ENCODE measurements at regions not wholly inside any gene's neighbourhood (a gene's known extent, or its start where the extent isn't known, plus 50 kb on each side); places are given as distances from the start of the nearest gene placed in this dataset.

GRCh38 chr5:7087719-7088297, 308.1 kb upstream of the ADCY2 start:
- TF ChIP-seq, protein P1, sequence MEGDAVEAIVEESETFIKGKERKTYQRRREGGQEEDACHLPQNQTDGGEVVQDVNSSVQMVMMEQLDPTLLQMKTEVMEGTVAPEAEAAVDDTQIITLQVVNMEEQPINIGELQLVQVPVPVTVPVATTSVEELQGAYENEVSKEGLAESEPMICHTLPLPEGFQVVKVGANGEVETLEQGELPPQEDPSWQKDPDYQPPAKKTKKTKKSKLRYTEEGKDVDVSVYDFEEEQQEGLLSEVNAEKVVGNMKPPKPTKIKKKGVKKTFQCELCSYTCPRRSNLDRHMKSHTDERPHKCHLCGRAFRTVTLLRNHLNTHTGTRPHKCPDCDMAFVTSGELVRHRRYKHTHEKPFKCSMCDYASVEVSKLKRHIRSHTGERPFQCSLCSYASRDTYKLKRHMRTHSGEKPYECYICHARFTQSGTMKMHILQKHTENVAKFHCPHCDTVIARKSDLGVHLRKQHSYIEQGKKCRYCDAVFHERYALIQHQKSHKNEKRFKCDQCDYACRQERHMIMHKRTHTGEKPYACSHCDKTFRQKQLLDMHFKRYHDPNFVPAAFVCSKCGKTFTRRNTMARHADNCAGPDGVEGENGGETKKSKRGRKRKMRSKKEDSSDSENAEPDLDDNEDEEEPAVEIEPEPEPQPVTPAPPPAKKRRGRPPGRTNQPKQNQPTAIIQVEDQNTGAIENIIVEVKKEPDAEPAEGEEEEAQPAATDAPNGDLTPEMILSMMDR (conservative IDR thresholded peaks at IDR 0.05; ENCODE audit: low read depth, low read length): no peak

GRCh38 chr5:7088849-7089248, 307.1 kb upstream of the ADCY2 start:
- Histone ChIP-seq H3K27me3 (replicated peaks; ENCODE audit: insufficient read depth, low read depth, low read length, poor library complexity) (no peaks in the 10 kb centered on the region), H3K4me3 (ENCODE audit: low read depth, low read length, poor library complexity, severe bottlenecking) (no peak overlapping the region), H3K36me3 (ENCODE audit: insufficient read depth, low read length, poor library complexity, severe bottlenecking) (no peaks in the 10 kb centered on the region), H3K27ac (ENCODE audit: low read depth, low read length, poor library complexity, severe bottlenecking) (no peak overlapping the region), H3K4me1 (ENCODE audit: insufficient read depth, low read length, poor library complexity, severe bottlenecking) (no peaks in the 10 kb centered on the region), H3K9me3 (ENCODE audit: low read depth, low read length, poor library complexity, severe bottlenecking) (no peaks in the 10 kb centered on the region)
- no peak for DNase-seq (ENCODE audit: low spot score)
- TF ChIP-seq, protein P1 (conservative IDR thresholded peaks at IDR 0.05; ENCODE audit: low read depth, low read length): no peak
- TF ChIP-seq EZH2 (IDR thresholded peaks at IDR 0.05; ENCODE audit: borderline replicate concordance, low read depth, low read length, poor library complexity, severe bottlenecking): no peak
- intact Hi-C loops (cut with micrococcal nuclease; ENCODE audit: unreplicated experiment): no loop called here
- POLR2A ChIA-PET (ENCODE audit: low non-redundant PET): no interaction called here
- no TSS peak for BruUV-seq (replicated peaks)
- CTCF ChIA-PET: no interaction called here

More at GRCh38 chr5:7087719-7088297, 308.1 kb upstream of the ADCY2 start:
- BruUV-seq (replicated peaks): no TSS peak
- H3K36me3 ChIP-seq (ENCODE audit: insufficient read depth, low read length, poor library complexity, severe bottlenecking): no peaks in the 10 kb centered on the region
- CTCF ChIA-PET: no interaction called here
- intact Hi-C loops (cut with micrococcal nuclease; ENCODE audit: unreplicated experiment): no loop called here
- H3K9me3 ChIP-seq (ENCODE audit: low read depth, low read length, poor library complexity, severe bottlenecking): no peaks in the 10 kb centered on the region
- DNase-seq (ENCODE audit: low spot score): no peak
- POLR2A ChIA-PET (ENCODE audit: low non-redundant PET): no interaction called here
- H3K4me3 ChIP-seq (ENCODE audit: low read depth, low read length, poor library complexity, severe bottlenecking): no peak overlapping the region
- H3K4me1 ChIP-seq (ENCODE audit: insufficient read depth, low read length, poor library complexity, severe bottlenecking): no peaks in the 10 kb centered on the region
- H3K27me3 ChIP-seq (replicated peaks; ENCODE audit: insufficient read depth, low read depth, low read length, poor library complexity): no peaks in the 10 kb centered on the region
- H3K27ac ChIP-seq (ENCODE audit: low read depth, low read length, poor library complexity, severe bottlenecking): no peak overlapping the region

GRCh38 chr5:7094626-7095025, 301.3 kb upstream of the ADCY2 start:
- BruUV-seq (replicated peaks): no TSS peak
- H3K27me3 ChIP-seq (replicated peaks; ENCODE audit: insufficient read depth, low read depth, low read length, poor library complexity): no peaks in the 10 kb centered on the region
- no peaks in the 10 kb centered on the region for H3K36me3 ChIP-seq (ENCODE audit: insufficient read depth, low read length, poor library complexity, severe bottlenecking)
- H3K4me1 ChIP-seq (ENCODE audit: insufficient read depth, low read length, poor library complexity, severe bottlenecking): no peaks in the 10 kb centered on the region
- CTCF ChIA-PET: no interaction called here
- H3K9me3 ChIP-seq (ENCODE audit: low read depth, low read length, poor library complexity, severe bottlenecking): no peaks in the 10 kb centered on the region
- intact Hi-C loops (cut with micrococcal nuclease; ENCODE audit: unreplicated experiment): no loop called here
- TF ChIP-seq, protein P1 (conservative IDR thresholded peaks at IDR 0.05; ENCODE audit: low read depth, low read length): no peak
- no peak for TF ChIP-seq EZH2 (IDR thresholded peaks at IDR 0.05; ENCODE audit: borderline replicate concordance, low read depth, low read length, poor library complexity, severe bottlenecking)
- POLR2A ChIA-PET (ENCODE audit: low non-redundant PET): no interaction called here
- H3K27ac ChIP-seq (ENCODE audit: low read depth, low read length, poor library complexity, severe bottlenecking): no peak overlapping the region
- no peak overlapping the region for H3K4me3 ChIP-seq (ENCODE audit: low read depth, low read length, poor library complexity, severe bottlenecking)
- peak; percentile 32 for DNase-seq (ENCODE audit: low spot score)

All from A673 (cell line).